HG03342 (cell line): ENCODE measurements at regions not wholly inside any gene's neighbourhood (a gene's known extent, or its start where the extent isn't known, plus 50 kb on each side); places are given as distances from the start of the nearest gene placed in this dataset.

Source experiments
- ATAC-seq: cut with Tn5 transposase; IDR thresholded peaks from one replicate; pipeline ENCODE4 v1.9.1; 2021; ENCODE audit warnings: mild to moderate bottlenecking, moderate library complexity; ENCODE audit not compliant: unreplicated experiment

- no peak for ATAC-seq
Measured at GRCh38 chr1:96632045-96632664, 89.4 kb upstream of the PTBP2 start.

GRCh38 chr1:96633695-96634094 is 87.9 kb upstream of the PTBP2 start:
- ATAC-seq = no peak

GRCh38 chr1:96634883-96635282 is 86.7 kb upstream of the PTBP2 start:
- ATAC-seq = no peak

- no peak for ATAC-seq
Measured at GRCh38 chr1:96641282-96641681, 80.3 kb upstream of the PTBP2 start.

GRCh38 chr1:96643519-96643918 is 78.1 kb upstream of the PTBP2 start:
- ATAC-seq = no peak

- no peak for ATAC-seq
Measured at GRCh38 chr1:96649301-96649700, 72.3 kb upstream of the PTBP2 start.

GRCh38 chr1:96651517-96651916 is 70.1 kb upstream of the PTBP2 start:
- ATAC-seq = no peak

GRCh38 chr1:96660051-96660450 is 61.5 kb upstream of the PTBP2 start:
- no peak for ATAC-seq

GRCh38 chr1:96660503-96660902 is 61.1 kb upstream of the PTBP2 start:
- no peak for ATAC-seq
